ENCODE measurements at regions not wholly inside any gene's neighbourhood (a gene's known extent, or its start where the extent isn't known, plus 50 kb on each side); places are given as distances from the start of the nearest gene placed in this dataset.
"Not testable (repeated sequence)": the region's sequence is repeated elsewhere in the genome, so short reads cannot be mapped to it uniquely, and the experiment has no call there.

DNA sequence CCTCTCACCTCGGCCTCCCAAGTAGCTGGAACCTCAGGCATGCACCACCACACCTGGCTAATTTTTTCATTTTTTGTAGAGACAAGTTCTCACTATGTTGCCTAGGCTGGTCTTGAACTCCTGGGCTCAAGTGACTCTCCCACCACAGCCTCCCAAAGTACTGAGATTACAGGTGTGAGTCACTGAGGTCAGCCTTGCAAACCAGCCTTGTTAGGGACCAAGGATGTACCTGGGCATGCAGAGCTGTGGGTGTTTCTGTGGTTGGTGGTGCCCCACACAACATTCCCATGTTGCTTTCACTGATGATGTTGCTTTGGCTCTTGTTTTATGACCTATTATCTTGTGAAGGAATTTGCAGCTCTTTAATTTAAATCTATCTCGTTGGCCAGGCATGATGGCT, 54.8 kb downstream of the OTUD1 start:
- no peak for DNase-seq

DNA sequence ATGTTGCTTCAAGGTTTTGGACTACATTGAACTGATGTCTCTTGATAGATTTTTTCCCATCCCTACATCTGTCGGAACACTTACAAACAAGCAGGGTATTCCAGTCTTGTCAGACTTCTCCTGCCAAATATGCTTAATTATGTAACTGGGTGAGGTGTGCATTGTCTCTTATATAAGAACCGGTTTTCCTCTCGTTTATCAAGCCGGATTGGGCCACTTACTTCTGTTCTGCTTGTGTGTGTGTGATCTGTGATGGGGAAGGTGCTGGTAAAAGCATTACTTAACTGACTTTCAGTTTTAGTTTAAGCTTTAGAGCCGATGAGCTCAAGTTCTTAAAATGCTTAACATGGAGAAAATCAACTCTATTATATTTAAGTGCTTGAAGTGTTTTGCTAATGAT, 57.9 kb downstream of the OTUD1 start:
- no peak for DNase-seq

DNA sequence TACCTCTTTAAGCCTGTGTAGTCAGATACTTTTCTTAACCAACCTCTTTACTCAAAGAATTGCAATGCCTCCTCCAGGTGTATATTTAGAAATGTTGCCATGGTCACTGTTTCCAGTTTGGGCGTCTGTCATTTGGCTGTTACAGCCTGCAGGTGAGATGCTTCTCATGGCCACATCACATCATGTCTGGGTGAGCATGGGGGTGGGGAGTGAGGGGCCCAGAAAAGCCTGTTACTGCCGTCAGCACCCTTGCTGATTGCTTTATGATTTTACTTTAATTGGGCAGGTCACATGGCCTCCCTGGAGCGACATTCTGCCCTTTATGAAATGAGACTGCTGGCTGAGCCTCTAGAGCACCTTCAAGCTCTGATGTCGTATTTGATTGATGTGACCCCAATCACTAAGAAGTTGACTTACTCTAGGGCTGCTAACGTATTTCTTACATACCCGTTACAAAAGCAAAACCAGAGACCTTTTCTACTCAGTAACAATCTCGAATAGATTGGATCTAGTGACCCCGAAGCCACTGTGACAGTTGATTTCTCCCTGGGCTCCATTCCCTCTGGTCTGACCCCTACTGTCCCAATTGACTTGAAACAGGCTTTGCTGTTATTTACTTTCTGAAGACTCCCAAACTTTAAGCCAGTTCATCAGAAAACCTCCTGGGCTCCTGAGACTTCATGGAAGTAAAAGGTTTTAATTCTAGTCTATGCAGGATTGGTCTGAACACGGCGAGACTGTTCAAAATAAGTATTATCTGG, 60.7 kb downstream of the OTUD1 start:
- no peak for DNase-seq

DNA sequence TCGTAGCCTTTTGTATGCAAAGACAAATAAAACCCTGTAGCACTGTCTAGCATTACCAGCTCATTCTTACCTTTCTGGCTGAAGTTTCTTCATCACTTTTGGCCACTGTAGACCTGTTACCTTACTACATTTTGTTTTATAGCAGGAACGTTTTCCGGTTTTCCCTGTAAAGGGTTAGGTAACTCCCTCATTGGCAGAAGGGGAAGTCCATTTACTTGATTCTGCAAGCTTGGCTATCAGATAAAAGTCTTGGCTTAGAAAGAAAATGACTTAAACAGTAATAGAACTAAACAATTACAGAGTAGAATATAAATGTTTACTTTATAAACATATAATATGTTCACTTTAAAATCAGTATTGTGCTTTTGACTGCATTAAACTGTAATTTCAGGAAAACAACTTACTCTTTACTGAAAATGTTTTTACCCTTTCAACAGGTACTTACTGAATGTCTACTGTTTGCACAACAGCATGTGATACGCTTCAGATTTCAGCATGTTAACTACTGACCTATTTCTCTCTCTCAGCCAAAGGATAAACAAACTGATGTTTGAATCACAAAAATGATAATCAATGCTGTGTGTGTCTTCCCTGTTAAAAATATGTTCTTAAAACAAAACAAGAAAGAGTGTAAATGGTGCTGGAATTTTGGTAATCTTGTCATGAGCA, 67.1 kb downstream of the OTUD1 start:
- peak; percentile 6 for DNase-seq

DNA sequence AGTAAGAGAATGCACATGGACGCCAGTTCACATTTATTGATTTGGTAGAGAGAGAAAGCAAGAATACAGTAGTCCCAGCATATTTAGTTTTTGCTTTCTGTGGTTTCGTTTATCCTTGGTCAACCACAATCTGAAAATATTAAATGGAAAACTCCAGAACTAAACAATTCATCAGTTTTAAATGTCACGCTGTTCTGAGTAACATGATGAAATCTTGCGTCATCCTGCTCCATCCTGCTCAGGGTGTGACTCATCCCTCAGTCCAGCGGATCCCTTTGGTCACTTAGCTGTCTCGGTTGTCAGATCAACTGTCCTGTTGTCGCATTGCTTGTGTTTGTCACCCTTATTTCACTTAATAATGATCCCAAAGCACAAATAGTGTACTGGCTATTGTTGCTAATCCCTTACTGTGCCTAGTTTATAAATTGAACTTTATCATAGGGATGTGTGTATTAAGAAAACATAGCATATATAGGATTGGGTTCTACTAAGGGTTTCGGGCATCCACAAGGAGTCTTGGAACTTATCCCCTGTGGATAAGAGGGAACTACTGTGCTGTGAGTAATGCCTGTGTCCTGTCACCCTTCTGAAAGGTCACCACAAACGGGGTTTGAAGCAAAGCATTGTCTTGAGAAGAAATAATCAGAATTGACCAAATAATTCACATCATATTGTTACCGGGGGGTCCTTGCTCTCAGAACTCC, 73.6 kb downstream of the OTUD1 start:
- no peak for DNase-seq

DNA sequence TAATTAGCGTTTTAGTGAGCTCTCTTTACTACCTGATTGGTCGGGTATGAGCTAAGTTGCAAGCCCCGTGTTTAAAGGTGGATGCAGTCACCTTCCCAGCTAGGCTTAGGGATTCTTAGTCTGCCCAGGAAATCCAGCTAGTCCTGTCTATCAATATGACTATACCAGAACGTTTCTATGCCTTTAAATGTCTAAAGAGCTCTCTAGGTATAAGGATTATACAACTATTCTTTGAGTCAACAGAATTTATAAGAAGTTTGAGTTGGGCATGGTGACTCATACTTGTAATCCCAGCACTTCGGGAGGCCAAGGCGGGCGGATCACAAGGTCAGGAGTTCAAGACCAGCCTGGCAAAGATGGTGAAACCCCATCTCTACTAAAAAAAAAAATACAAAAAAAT, 74.7 kb downstream of the OTUD1 start:
- DNase-seq: not testable (repeated sequence)

DNA sequence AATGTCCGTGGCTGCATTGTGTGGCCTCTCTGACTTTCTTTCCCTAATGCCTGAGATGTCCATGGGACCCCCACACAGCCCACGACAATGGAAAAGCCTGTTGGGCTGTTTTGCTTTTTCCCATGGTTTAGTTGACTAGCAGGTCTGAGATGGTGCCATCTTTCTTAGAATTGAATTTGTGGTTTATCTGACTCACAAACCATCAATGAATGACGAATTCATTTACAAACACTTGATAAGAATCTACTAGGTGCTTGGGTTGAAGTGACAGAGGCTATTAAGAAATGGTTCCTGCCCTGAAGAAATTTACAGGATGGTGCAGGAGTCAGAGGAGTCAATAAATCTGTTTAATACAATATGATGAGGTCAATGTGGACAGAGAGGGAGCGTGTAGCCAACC, 75.4 kb downstream of the OTUD1 start:
- DNase-seq: no peak

DNA sequence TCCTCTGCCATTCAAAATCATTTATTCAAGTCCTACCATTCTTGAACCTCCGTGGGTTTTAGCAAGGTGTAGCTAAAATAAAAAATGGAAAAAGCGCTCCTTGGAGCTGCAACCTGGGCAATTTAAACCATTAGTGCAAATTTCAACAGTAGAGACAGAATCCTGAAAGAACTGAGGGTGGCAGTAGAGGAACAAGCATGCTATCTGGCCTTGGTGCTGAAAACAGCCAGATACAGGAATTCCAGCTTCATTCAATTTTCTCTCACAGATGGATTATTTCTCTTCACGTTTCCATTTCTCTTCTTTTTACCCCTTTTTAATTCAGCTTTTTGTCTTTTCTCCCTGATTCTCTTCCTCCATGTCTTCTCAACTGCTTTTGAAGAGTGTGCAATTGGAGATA, 77.7 kb downstream of the OTUD1 start:
- DNase-seq: no peak

DNA sequence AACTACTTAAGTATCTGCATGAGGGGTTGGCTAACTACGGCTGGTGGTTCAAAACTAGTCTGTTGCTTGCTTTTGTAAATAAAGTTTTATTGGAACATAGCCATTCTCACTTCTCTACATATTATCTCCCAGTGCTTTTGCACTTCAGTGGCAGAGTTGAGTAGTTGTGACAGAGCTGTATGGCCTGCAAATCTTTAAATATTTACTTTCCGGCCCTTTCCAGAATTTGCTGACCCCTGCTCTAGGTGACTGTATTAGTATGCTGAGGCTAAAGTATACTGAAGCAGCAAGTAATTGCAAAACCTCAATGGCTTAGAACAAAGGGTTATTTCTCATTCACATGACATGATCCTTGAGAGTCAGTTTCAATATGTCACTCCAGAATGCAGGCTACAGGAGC, 78.3 kb downstream of the OTUD1 start:
- no peak for DNase-seq

DNA sequence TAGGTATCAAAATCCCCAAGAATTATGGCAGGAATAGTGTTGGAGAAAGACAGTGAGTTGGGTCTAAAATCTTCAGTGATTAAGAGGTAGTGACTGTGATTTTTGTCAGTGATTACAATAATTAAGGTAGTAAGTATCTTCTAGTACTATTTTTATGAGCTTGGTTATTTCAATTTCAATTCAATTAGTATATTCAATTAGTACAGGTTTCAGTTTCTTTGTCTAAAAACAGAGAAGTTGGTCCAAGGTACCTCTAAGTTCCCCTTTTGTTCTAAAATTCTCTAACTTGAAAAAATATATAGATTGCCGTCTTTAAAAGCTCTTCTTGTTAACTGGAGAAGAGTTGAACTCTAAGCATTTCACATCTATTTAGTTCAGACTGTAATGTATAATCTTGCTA, 82.9 kb downstream of the OTUD1 start:
- no peak for DNase-seq

DNA sequence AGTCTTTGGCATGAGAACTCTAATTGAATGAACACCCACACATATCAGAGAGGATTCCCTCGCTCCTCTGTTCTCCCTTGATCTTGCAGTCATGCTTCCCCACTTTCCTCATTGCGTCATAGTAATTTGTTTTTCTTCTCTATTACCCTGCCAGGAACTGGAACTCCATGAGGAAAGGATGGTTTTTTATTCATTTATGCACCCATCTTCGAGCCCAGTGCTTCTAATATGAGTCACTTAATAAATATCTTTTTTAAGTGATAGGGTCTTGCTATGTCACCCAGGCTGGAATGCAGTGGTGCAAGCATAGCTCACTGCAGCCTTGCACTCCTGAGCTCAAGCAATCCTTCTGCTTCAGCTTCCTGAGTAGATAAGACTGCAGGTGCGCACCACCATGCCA, 83.5 kb downstream of the OTUD1 start:
- no peak for DNase-seq

DNA sequence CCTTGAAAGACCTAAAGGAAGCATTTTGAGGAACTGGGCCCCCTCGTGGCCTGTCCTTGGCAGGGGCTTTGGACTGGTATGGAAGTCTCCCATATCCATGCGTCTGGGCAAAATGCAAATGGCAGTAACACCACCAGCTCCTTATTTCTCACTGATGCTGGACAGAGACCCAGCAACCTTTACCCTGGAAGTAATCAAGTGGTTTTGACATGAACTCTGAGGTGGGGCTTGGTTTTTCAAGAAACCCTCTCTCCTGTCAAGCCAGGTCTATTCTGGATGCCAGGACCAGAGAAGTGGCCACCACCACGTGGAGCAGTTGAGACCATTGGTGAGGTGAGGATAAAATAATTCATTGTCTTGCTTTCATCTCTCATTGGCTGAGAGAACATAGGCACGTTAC, 84.4 kb downstream of the OTUD1 start:
- DNase-seq: no peak

DNA sequence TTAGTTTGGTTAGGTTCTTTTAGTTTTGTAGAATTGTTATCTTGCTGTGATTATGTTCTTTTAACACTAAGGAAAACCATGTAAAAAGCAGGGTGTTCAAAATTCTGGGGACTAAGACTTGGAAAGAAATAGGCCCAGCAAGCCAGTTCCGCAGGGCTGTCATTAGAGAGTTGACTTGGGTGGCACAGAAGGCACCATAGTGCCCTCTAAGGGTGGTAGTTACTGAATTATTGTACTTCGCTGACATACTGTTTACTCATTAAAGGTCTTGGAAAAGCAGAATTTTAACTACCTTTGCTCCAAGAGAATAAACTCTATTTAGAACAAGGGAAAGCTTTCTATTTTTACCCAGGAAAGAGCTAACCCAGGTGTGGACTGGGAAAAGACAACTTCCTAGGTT, 86.5 kb downstream of the OTUD1 start:
- DNase-seq: no peak

DNA sequence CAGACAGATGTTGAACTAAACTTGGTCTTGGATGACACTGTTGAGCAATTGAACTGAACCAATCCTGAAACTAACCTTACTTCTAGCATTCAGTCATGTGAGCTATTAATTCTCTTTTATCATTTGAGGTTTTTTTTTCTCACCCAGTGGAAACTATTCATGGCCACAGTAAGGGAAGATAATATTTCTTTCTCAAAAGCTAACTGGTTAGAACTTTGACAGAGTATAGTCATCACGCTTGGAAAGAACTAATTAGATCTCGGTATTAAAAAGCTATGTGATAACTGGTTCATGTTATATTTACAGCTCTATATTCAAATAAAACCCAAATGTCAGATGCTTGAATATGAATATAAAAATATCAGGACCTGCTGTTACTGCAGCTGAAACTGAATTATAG, 89.5 kb downstream of the OTUD1 start:
- DNase-seq: no peak

DNA sequence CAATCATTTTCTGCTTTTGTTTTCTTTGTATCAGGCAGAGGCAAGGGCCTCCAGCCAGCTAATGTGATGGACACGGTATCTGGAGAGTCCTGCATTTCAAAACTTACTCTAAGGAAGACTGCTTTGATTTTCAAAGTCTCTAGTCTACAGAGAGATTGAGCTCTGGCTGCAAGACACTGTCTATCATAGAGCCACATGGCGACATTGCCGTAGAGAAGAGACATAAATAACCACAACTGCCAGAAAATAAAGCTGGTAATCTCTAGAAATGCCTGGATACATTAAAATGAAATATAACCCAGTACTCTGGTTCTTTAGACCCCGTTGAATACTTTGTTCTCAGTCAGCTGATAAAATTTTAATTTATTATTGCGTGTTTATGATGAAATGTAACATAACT, 90.8 kb downstream of the OTUD1 start:
- DNase-seq: no peak

DNA sequence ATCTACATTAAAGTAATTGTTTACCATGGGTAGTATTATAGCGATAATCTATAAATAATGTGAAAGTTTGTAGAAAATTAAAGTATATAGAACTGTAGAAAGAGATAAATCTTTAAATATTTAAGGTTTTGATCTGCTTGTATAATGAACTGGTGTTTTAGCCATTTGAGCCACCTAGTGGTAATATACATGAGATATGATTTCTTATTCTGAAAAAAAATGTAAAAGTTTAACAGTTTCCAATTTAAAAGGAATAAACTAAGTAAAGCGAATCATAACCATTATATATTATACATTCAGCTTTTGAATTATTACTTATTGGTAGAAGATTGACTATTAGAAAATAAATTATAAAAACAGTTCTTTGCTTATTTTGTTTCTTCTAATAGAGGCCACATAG, 91.2 kb downstream of the OTUD1 start:
- DNase-seq: no peak

DNA sequence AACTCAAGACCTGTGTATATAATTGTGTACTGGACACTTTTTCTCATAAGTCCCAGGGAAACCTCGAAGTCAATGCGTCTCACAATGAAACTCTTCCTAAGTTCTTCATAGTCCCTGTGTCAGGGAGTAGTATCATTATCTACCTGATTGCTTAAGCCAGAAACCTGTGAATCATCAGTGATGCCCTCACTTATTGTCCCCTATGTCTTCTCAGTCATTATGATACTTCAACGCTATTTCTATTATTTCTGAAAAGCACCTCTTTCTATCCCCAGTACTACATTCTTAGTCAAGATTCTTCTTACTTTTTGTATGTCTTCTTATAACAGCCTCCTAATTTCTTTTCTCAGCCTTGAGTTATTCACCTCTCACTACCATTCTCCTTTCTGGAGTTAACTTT, 94.3 kb downstream of the OTUD1 start:
- DNase-seq: no peak

DNA sequence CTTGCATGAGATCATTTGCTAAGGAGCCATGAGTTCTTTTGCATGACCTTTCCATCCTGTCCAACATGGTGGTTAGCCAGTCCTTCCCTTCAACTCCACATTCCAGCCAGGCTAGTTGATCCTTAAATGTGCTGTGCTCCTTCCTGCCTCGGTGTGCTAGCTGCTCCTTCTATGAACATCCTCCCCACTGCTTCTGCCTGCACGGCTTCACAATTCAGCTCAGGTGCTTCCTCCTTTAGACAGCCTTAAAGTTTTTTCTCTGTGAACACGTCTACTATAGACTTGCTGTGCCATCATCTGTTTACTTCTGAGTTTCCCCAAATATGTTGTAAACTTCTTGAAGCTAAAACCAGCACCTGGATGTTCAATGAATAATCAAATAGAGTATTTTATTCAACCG, 95.5 kb downstream of the OTUD1 start:
- no peak for DNase-seq

DNA sequence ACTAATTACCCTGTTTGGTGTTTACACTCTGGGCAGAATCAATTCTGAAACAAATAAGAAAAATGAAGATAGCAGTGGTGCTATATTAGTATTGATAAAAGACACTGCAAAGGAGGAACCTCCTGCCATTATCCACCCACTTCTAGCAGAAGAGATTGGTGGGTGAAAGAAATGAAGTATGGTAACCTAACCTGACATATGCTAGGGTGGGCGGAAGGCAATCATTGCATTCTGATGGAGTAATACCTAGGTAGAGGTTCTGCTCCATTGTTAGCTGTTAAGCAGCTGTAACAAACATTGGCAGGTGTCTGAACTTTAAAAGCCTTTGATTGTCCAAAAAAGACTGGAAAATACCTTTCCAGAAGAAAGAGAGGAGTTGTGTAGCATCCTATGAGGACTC, 95.9 kb downstream of the OTUD1 start:
- no peak for DNase-seq

DNA sequence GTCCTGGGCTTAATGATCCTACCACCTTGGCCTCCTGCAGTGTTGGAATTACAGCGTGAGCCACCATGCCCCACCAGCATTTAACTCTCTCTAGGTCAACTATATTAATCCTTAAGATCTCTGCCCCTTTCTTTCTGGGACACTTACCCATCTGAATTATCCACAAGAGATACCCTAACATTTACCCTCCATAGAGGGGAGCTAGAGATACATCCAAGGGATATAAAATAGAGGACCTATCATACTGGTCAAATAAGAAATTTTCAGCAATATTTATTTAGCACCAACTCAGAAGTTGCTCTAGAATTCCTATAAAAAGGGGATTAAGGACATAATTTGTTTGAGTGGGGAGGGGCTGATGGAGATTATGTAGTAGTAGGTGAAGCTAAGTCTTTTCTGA, 96.5 kb downstream of the OTUD1 start:
- DNase-seq: no peak

DNA sequence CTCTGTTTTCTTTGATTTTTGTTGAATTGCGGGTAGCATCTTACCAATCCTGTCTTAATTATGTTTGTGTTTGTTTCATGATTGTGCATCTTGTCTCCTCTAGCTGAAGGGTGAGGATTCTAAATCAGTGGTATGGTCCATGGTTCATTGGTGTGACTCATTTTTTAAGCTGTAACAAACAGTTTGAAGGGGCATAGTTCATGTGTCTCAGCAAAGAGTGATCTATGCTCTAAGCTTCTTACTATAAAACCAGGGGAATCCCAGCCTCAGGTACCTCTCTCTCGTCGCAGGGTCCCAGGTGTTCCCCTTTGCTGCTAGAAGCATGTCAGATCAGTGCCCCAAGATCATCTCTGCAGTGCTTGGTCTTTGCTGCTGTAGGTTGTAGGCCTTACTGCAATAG, 100.1 kb downstream of the OTUD1 start:
- DNase-seq: no peak

DNA sequence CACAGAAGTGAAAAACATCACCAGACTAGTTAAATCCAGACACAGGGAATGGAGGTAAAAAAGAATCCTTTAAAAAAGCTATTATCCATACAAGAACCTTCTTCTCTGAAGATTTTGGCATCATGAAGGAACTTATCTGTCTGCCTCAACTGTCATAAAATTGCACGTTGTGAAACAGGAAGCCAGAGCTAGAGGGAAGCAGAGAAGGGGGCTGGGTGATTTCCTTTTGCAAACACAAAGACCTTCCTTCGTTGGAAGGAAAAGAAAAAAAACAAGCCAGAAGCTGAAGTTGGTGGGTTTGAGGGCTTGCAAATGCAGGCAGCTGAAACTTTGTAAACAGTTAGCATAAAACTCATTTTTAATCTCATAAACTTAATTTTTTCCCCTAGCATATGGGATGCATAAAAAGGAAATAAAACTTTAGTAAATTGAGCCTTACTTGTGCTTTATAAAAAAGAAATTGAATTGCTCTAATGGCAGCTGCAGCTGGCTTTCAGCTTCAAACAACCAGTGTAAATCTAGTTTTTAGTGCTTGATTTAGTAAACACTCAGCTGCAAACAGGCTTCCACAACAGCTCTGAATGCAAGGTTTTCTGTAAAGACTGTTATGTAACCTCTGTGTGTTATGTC, 101.6 kb downstream of the OTUD1 start:
- DNase-seq: no peak

DNA sequence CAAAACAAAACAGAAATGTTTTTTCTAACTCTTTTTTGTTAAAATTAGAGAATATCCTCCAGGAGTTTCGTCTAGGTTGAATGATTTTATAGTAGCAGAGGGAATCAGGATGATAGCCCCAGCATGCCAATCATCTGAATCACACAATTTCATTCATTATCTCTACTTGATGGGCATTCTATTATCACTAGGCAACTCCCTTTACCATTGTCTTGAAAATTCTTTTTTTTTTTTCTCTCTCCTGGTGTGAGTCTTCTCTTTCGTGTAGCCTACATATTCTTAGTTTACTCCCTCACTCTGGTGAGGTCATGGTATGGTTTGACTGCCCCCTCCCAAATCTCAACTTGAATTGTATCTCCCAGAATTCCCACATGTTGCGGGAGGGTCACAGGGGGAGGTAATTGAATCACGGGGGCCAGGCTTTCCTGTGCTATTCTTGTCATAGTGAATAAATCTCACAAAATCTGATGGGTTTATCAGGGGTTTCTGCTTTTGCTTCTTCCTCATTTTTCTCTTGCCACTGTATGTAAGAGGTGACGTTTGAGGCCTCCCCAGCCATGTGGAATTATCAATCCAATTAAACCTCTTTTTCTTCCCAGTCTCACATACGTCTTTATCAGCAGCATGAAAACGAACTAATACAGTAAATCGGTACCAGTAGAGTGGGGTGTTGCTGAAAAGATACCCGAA, 105.0 kb downstream of the OTUD1 start:
- DNase-seq: no peak

Data from NCI-H774 (cell line).